ENCODE measurements at regions not wholly inside any gene's neighbourhood (a gene's known extent, or its start where the extent isn't known, plus 50 kb on each side); places are given as distances from the start of the nearest gene placed in this dataset.

- no peak for TF ChIP-seq POLR2A (IDR thresholded peaks at IDR 0.05)
- no peak for TF ChIP-seq CTCF (IDR thresholded peaks at IDR 0.05)
Observed at GRCh38 chr9:2545881-2546490, 75.6 kb upstream of the VLDLR start.
